ENCODE measurements at regions not wholly inside any gene's neighbourhood (a gene's known extent, or its start where the extent isn't known, plus 50 kb on each side); places are given as distances from the start of the nearest gene placed in this dataset.

DNA sequence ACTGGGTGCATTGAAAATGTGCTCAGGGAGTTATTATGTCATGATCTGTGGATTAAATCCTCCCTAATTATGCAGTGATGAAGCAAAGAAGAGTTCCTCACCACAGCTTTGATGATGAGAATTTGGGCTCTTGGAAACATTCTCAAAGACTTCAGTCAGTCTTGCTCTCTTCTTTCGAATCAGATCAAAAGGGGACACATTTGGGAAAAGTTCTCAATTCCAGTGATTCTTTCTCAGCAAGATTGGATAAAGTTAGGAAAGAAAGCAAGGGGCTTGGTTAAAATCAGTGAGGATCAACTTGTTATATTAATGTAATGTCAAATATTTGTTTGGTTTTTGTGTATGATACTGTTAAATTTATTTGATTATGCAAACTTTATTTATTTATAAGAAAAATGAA lies 411.3 kb upstream of the ACTBL2 start:
- TF ChIP-seq, protein P1, sequence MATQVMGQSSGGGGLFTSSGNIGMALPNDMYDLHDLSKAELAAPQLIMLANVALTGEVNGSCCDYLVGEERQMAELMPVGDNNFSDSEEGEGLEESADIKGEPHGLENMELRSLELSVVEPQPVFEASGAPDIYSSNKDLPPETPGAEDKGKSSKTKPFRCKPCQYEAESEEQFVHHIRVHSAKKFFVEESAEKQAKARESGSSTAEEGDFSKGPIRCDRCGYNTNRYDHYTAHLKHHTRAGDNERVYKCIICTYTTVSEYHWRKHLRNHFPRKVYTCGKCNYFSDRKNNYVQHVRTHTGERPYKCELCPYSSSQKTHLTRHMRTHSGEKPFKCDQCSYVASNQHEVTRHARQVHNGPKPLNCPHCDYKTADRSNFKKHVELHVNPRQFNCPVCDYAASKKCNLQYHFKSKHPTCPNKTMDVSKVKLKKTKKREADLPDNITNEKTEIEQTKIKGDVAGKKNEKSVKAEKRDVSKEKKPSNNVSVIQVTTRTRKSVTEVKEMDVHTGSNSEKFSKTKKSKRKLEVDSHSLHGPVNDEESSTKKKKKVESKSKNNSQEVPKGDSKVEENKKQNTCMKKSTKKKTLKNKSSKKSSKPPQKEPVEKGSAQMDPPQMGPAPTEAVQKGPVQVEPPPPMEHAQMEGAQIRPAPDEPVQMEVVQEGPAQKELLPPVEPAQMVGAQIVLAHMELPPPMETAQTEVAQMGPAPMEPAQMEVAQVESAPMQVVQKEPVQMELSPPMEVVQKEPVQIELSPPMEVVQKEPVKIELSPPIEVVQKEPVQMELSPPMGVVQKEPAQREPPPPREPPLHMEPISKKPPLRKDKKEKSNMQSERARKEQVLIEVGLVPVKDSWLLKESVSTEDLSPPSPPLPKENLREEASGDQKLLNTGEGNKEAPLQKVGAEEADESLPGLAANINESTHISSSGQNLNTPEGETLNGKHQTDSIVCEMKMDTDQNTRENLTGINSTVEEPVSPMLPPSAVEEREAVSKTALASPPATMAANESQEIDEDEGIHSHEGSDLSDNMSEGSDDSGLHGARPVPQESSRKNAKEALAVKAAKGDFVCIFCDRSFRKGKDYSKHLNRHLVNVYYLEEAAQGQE (IDR thresholded peaks at IDR 0.05; ENCODE audit: low read depth, low read length), result no peak
- TF ChIP-seq, protein P2, sequence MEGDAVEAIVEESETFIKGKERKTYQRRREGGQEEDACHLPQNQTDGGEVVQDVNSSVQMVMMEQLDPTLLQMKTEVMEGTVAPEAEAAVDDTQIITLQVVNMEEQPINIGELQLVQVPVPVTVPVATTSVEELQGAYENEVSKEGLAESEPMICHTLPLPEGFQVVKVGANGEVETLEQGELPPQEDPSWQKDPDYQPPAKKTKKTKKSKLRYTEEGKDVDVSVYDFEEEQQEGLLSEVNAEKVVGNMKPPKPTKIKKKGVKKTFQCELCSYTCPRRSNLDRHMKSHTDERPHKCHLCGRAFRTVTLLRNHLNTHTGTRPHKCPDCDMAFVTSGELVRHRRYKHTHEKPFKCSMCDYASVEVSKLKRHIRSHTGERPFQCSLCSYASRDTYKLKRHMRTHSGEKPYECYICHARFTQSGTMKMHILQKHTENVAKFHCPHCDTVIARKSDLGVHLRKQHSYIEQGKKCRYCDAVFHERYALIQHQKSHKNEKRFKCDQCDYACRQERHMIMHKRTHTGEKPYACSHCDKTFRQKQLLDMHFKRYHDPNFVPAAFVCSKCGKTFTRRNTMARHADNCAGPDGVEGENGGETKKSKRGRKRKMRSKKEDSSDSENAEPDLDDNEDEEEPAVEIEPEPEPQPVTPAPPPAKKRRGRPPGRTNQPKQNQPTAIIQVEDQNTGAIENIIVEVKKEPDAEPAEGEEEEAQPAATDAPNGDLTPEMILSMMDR (IDR thresholded peaks at IDR 0.05), result no peak
- TF ChIP-seq RAD21 (IDR thresholded peaks at IDR 0.05; ENCODE audit: low read length) (no peak), SIN3A (IDR thresholded peaks at IDR 0.05; ENCODE audit: borderline replicate concordance, low read depth, low read length) (no peak), MXI1 (IDR thresholded peaks at IDR 0.05; ENCODE audit: low read depth, low read length) (no peak)
